HepG2 (cell line): ENCODE measurements at regions not wholly inside any gene's neighbourhood (a gene's known extent, or its start where the extent isn't known, plus 50 kb on each side); places are given as distances from the start of the nearest gene placed in this dataset.

Source experiments
- BCL3 ChIP-seq: sonication (generic); formaldehyde crosslinking; IDR thresholded peaks from 2 replicates; pipeline ENCODE4 v1.5.1; 2020; ENCODE audit warnings: mild to moderate bottlenecking, missing genetic modification reagents, moderate library complexity
- NR1H2 ChIP-seq: sonication (generic); formaldehyde crosslinking; IDR thresholded peaks from 2 replicates; pipeline ENCODE4 v1.8.1; 2022; ENCODE audit warnings: low read depth, missing genetic modification reagents, borderline replicate concordance
- POLR2AphosphoS2 ChIP-seq: IDR thresholded peaks from 2 replicates; pipeline ENCODE4 v1.6.1; 2011; ENCODE audit warnings: low read depth, low read length, improper control_type of control experiment
- REXO4 ChIP-seq: sonication (generic); formaldehyde crosslinking; IDR thresholded peaks from 2 replicates; pipeline ENCODE4 v1.8.0; 2022; ENCODE audit warnings: missing genetic modification reagents, mild to moderate bottlenecking, borderline replicate concordance
- ZNF142 ChIP-seq: sonication (generic); formaldehyde crosslinking; IDR thresholded peaks from 2 replicates; pipeline ENCODE4 v1.4.0; 2020; ENCODE audit warnings: missing genetic modification reagents
- ZNF564 ChIP-seq: sonication (generic); formaldehyde crosslinking; IDR thresholded peaks from 2 replicates; pipeline ENCODE4 v1.8.1; 2023; ENCODE audit warnings: mild to moderate bottlenecking, missing genetic modification reagents
- ZNF780A ChIP-seq: sonication (generic); formaldehyde crosslinking; IDR thresholded peaks from 2 replicates; pipeline ENCODE4 v1.8.0; 2022; ENCODE audit warnings: mild to moderate bottlenecking, missing genetic modification reagents, moderate library complexity
- TF ChIP-seq, protein P1 (sequence below): sonication (generic); formaldehyde crosslinking; IDR thresholded peaks from 2 replicates; pipeline ENCODE4 v1.4.0; 2020; ENCODE audit warnings: missing genetic modification reagents
- TF ChIP-seq, protein P2 (sequence below): sonication (generic); formaldehyde crosslinking; IDR thresholded peaks from 2 replicates; pipeline ENCODE4 v1.5.0; 2020; ENCODE audit warnings: mild to moderate bottlenecking, low read depth, missing genetic modification reagents, borderline replicate concordance

- TF ChIP-seq, protein P1, sequence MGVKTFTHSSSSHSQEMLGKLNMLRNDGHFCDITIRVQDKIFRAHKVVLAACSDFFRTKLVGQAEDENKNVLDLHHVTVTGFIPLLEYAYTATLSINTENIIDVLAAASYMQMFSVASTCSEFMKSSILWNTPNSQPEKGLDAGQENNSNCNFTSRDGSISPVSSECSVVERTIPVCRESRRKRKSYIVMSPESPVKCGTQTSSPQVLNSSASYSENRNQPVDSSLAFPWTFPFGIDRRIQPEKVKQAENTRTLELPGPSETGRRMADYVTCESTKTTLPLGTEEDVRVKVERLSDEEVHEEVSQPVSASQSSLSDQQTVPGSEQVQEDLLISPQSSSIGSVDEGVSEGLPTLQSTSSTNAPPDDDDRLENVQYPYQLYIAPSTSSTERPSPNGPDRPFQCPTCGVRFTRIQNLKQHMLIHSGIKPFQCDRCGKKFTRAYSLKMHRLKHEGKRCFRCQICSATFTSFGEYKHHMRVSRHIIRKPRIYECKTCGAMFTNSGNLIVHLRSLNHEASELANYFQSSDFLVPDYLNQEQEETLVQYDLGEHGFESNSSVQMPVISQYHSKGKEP, result peak; percentile 16; the same call in 1 of the 2 replicates
- TF ChIP-seq ZNF780A, result peak; percentile 88; the same call in 1 of the 2 replicates
- TF ChIP-seq BCL3, result no peak
- TF ChIP-seq ZNF564 (CRISPR knock-in tag), result peak; percentile 46; the same call in 1 of the 2 replicates
- no peak; the same call in 1 of the 2 replicates for TF ChIP-seq ZNF142 (CRISPR knock-in tag)
- TF ChIP-seq, protein P2, sequence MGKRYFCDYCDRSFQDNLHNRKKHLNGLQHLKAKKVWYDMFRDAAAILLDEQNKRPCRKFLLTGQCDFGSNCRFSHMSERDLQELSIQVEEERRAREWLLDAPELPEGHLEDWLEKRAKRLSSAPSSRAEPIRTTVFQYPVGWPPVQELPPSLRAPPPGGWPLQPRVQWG (CRISPR knock-in tag), result no peak
- peak; percentile 100 for TF ChIP-seq POLR2AphosphoS2
- TF ChIP-seq REXO4 (CRISPR knock-in tag), result 0 out of 2 replicates have a peak, but pooled peaks have one; percentile 36
- TF ChIP-seq NR1H2, result peak; percentile 27; the same call in 1 of the 2 replicates
Measured at GRCh38 chr6:26157251-26158075, 70.2 kb downstream of the HFE start (continued).
